ENCODE measurements at regions not wholly inside any gene's neighbourhood (a gene's known extent, or its start where the extent isn't known, plus 50 kb on each side); places are given as distances from the start of the nearest gene placed in this dataset.

GRCh38 chr14:94885481-94886155 lies 115.7 kb upstream of the GSC start:
- no peak for DNase-seq (ENCODE audit: low spot score)

- DNase-seq (ENCODE audit: low spot score), result no peak
These were observed 114.8 kb upstream of the GSC start for GRCh38 chr14:94884616-94885230.

- no peak for DNase-seq (ENCODE audit: low spot score)
These were observed 112.5 kb upstream of the GSC start for GRCh38 chr14:94882401-94882800.

GRCh38 chr14:94880876-94881275 lies 111.0 kb upstream of the GSC start:
- DNase-seq (ENCODE audit: low spot score), result no peak

- DNase-seq (ENCODE audit: low spot score), result no peak
These were observed 110.2 kb upstream of the GSC start for GRCh38 chr14:94880106-94880505.

- DNase-seq (ENCODE audit: low spot score), result no peak
These were observed 109.6 kb upstream of the GSC start for GRCh38 chr14:94879537-94879936.

- DNase-seq (ENCODE audit: low spot score), result no peak
These were observed 106.4 kb upstream of the GSC start for GRCh38 chr14:94876306-94876705.

GRCh38 chr14:94875256-94875655 lies 105.3 kb upstream of the GSC start:
- DNase-seq (ENCODE audit: low spot score), result no peak

GRCh38 chr14:94868772-94869072 lies 98.8 kb upstream of the GSC start:
- no peak for DNase-seq (ENCODE audit: low spot score)

GRCh38 chr14:94867946-94868771 lies 98.2 kb upstream of the GSC start:
- DNase-seq (ENCODE audit: low spot score), result no peak

- DNase-seq (ENCODE audit: low spot score), result no peak
These were observed 97.3 kb upstream of the GSC start for GRCh38 chr14:94867209-94867608.

GRCh38 chr14:94864387-94865195 lies 94.7 kb upstream of the GSC start:
- no peak for DNase-seq (ENCODE audit: low spot score)

- DNase-seq (ENCODE audit: low spot score), result no peak
These were observed 93.5 kb upstream of the GSC start for GRCh38 chr14:94863366-94863765.

GRCh38 chr14:94857950-94858349 lies 88.0 kb upstream of the GSC start:
- no peak for DNase-seq (ENCODE audit: low spot score)

GRCh38 chr14:94853920-94854319 lies 84.0 kb upstream of the GSC start:
- DNase-seq (ENCODE audit: low spot score), result no peak

- peak; percentile 4 for DNase-seq (ENCODE audit: low spot score)
These were observed 80.6 kb upstream of the GSC start for GRCh38 chr14:94850309-94851211.

- no peak for DNase-seq (ENCODE audit: low spot score)
These were observed 74.8 kb upstream of the GSC start for GRCh38 chr14:94844593-94845152.

GRCh38 chr14:94840467-94840866 lies 70.6 kb upstream of the GSC start:
- DNase-seq (ENCODE audit: low spot score), result no peak

GRCh38 chr14:94839348-94839747 lies 69.4 kb upstream of the GSC start:
- no peak for DNase-seq (ENCODE audit: low spot score)

GRCh38 chr14:94836849-94837248 lies 66.9 kb upstream of the GSC start:
- no peak for DNase-seq (ENCODE audit: low spot score)

GRCh38 chr14:94833633-94834032 lies 63.7 kb upstream of the GSC start:
- no peak for DNase-seq (ENCODE audit: low spot score)
